ENCODE measurements at regions not wholly inside any gene's neighbourhood (a gene's known extent, or its start where the extent isn't known, plus 50 kb on each side); places are given as distances from the start of the nearest gene placed in this dataset.

DNA sequence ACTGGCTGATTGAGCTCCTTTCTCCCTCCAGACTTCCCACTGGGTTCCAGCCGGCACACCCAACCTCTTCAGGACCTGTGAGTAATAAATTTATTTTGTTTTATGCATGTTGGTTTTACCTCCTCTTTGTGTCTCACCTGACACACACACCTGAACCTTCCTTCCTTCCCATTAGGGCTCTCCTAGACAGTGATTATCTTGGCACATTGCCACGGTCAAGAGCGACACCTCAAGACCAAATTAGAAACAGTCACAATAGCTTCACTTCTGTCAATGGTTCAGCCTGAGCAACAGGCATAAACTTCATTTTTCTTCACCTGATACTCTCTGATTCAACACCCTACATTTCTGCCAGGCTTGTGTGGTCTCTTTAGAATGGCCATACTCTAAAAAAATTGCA is 296.3 kb upstream of the SMARCA2 start:
- H3K79me2 ChIP-seq (ENCODE audit: insufficient read depth, low read length): no peaks in the 10 kb centered on the region
- no peak for ATAC-seq
- no peak for TF ChIP-seq CBX3 (IDR thresholded peaks at IDR 0.05; ENCODE audit: low read depth)
- TF ChIP-seq EZH2 (IDR thresholded peaks at IDR 0.05): no peak
- TF ChIP-seq TCF7L2 (IDR thresholded peaks at IDR 0.05; ENCODE audit: borderline replicate concordance, extremely low read depth, insufficient read depth, insufficient read length): no peak
- no peak for TF ChIP-seq FOSL1 (IDR thresholded peaks at IDR 0.05; ENCODE audit: low read depth)
- TF ChIP-seq REST (IDR thresholded peaks at IDR 0.05; ENCODE audit: low read depth): no peak
- TF ChIP-seq ZFX (IDR thresholded peaks at IDR 0.05): no peak
- H3K36me3 ChIP-seq (ENCODE audit: control insufficient read depth in 1 of 2, insufficient read depth in 2 of 2, low read length in 2 of 2): no peaks in the 10 kb centered on the region
- ChIA-PET POLR2A (no interaction called here), CTCF (no interaction called here), RAD21 (ENCODE audit: low non-redundant PET in 1 of 2, low total read pairs in 2 of 2, uncharacterized antibody in 2 of 2, unreplicated experiment in 2 of 2) (no interaction called here)
- H3K9me2 ChIP-seq (ENCODE audit: insufficient read depth): no peaks in the 10 kb centered on the region
- H2AFZ ChIP-seq (ENCODE audit: low read depth, low read length, poor library complexity, severe bottlenecking): no peak overlapping the region
- H3K4me2 ChIP-seq (ENCODE audit: low read length): no peak overlapping the region
- no peak for DNase-seq (ENCODE audit: low read depth, low spot score)
- H3K4me3 ChIP-seq (replicated peaks in 1 of 2; ENCODE audit: low read depth in 1 of 2, low read length in 2 of 2): no peak overlapping the region
- H3K9ac ChIP-seq (ENCODE audit: low read length): no peak overlapping the region
- BruUV-seq (replicated peaks): no TSS peak
- intact Hi-C loops (cut with micrococcal nuclease): no loop called here
- H3K27me3 ChIP-seq (ENCODE audit: insufficient read depth, low read length): no peaks in the 10 kb centered on the region
- H3K4me1 ChIP-seq (ENCODE audit: control insufficient read depth in 1 of 2, insufficient read depth in 2 of 2, low read length in 2 of 2): no peaks in the 10 kb centered on the region
- H3K9me3 ChIP-seq (ENCODE audit: control insufficient read depth in 1 of 2, insufficient read depth in 1 of 2, low read depth in 1 of 2, low read length in 2 of 2): peaks cover 0 to 2% of the 10 kb centered on the region in 2 experiments; a peak in 1 of 4 replicates
- H3K27ac ChIP-seq (ENCODE audit: low read depth, low read length): no peak overlapping the region
- no peaks in the 10 kb centered on the region for H4K20me1 ChIP-seq (ENCODE audit: insufficient read depth)

DNA sequence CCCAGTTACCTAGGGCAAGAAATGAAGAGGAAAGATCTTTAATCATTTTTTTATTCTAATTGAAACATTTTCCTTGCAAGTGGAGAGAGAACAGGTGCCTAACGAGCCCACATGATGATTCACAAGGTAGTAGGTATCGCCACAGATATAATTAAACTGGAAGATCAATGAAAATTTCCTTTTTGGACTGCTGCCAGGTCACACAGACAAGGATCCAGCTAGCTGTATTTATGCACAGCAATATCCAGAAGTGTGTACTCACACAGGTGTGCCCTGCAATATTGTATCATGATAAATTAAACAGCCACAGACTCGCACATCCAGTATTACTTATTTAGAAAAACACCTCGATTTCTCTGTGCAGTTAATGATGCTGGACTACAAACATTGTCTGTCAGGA is 294.0 kb upstream of the SMARCA2 start:
- H3K79me2 ChIP-seq (ENCODE audit: insufficient read depth, low read length): no peaks in the 10 kb centered on the region
- H3K27ac ChIP-seq (ENCODE audit: low read depth, low read length): no peak overlapping the region
- intact Hi-C loops (cut with micrococcal nuclease): no loop called here
- ChIA-PET RAD21 (ENCODE audit: low non-redundant PET in 1 of 2, low total read pairs in 2 of 2, uncharacterized antibody in 2 of 2, unreplicated experiment in 2 of 2) (no interaction called here), CTCF (no interaction called here), POLR2A (no interaction called here)
- ATAC-seq (no peak), DNase-seq (ENCODE audit: low read depth, low spot score) (no peak)
- no peaks in the 10 kb centered on the region for H3K9me2 ChIP-seq (ENCODE audit: insufficient read depth)
- TF ChIP-seq, protein P1, sequence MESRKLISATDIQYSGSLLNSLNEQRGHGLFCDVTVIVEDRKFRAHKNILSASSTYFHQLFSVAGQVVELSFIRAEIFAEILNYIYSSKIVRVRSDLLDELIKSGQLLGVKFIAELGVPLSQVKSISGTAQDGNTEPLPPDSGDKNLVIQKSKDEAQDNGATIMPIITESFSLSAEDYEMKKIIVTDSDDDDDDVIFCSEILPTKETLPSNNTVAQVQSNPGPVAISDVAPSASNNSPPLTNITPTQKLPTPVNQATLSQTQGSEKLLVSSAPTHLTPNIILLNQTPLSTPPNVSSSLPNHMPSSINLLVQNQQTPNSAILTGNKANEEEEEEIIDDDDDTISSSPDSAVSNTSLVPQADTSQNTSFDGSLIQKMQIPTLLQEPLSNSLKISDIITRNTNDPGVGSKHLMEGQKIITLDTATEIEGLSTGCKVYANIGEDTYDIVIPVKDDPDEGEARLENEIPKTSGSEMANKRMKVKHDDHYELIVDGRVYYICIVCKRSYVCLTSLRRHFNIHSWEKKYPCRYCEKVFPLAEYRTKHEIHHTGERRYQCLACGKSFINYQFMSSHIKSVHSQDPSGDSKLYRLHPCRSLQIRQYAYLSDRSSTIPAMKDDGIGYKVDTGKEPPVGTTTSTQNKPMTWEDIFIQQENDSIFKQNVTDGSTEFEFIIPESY (IDR thresholded peaks at IDR 0.05; ENCODE audit: extremely low read depth, insufficient replicate concordance, low read length): no peak
- TF ChIP-seq POLR2AphosphoS5 (IDR thresholded peaks at IDR 0.05; ENCODE audit: low read depth, low read length) (no peak), JUND (IDR thresholded peaks at IDR 0.05) (no peak), ZFX (IDR thresholded peaks at IDR 0.05) (no peak)
- TF ChIP-seq, protein P2, sequence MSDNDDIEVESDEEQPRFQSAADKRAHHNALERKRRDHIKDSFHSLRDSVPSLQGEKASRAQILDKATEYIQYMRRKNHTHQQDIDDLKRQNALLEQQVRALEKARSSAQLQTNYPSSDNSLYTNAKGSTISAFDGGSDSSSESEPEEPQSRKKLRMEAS (IDR thresholded peaks at IDR 0.05): no peak
- H4K20me1 ChIP-seq (ENCODE audit: insufficient read depth): no peaks in the 10 kb centered on the region
- no peak overlapping the region for H3K9ac ChIP-seq (ENCODE audit: low read length)
- H3K27me3 ChIP-seq (ENCODE audit: insufficient read depth, low read length): no peaks in the 10 kb centered on the region
- H3K4me1 ChIP-seq (ENCODE audit: control insufficient read depth in 1 of 2, insufficient read depth in 2 of 2, low read length in 2 of 2): no peaks in the 10 kb centered on the region
- H3K9me3 ChIP-seq (ENCODE audit: control insufficient read depth in 1 of 2, insufficient read depth in 1 of 2, low read depth in 1 of 2, low read length in 2 of 2): 0 out of 4 replicates have a peak, but pooled peaks cover 0 to 2% of the 10 kb centered on the region in 2 experiments
- no peak overlapping the region for H3K4me3 ChIP-seq (replicated peaks in 1 of 2; ENCODE audit: low read depth in 1 of 2, low read length in 2 of 2)
- H2AFZ ChIP-seq (ENCODE audit: low read depth, low read length, poor library complexity, severe bottlenecking): no peak overlapping the region
- BruUV-seq (replicated peaks): no TSS peak
- H3K36me3 ChIP-seq (ENCODE audit: control insufficient read depth in 1 of 2, insufficient read depth in 2 of 2, low read length in 2 of 2): no peaks in the 10 kb centered on the region
- H3K4me2 ChIP-seq (ENCODE audit: low read length): no peak overlapping the region

Data from HCT116 (cell line).